CD14-positive monocyte (primary cell): ENCODE measurements at regions not wholly inside any gene's neighbourhood (a gene's known extent, or its start where the extent isn't known, plus 50 kb on each side); places are given as distances from the start of the nearest gene placed in this dataset.

Experiments
- DNase-seq, 3 donors: peaks; one replicate each; pipeline ENCODE4 v3.0.0-alpha.2; 2011 to 2022
- H2AFZ ChIP-seq: 2 replicates; pipeline ENCODE4 v1.6.0; 2012; ENCODE audit warnings: mild to moderate bottlenecking, low read depth, low read length, inconsistent platforms; ENCODE audit not compliant: insufficient read depth, poor library complexity, severe bottlenecking
- H3K27ac ChIP-seq, 2 donors: 1 replicate in 1 of 2; 2 replicates in 1 of 2; pipeline ENCODE4 v1.5.1; 2012 to 2013; ENCODE audit warnings: low read length in 2 of 2, control low read depth in 1 of 2, inconsistent platforms in 1 of 2, low read depth in 1 of 2, mild to moderate bottlenecking in 1 of 2
- H3K27me3 ChIP-seq, 2 donors: one replicate each; pipeline versions ENCODE4 v1.6.0 to v1.6.1; 2011 to 2013; ENCODE audit warnings: low read length in 2 of 2; ENCODE audit not compliant: control insufficient read depth in 2 of 2, insufficient read depth in 2 of 2
- H3K36me3 ChIP-seq, 2 donors: replicated peaks in 1 of 2; 1 replicate in 1 of 2; 2 replicates in 1 of 2; pipeline versions ENCODE4 v1.5.1 to v1.6.1; 2012 to 2013; ENCODE audit warnings: low read length in 2 of 2, control low read depth in 1 of 2, inconsistent platforms in 1 of 2, mild to moderate bottlenecking in 1 of 2; ENCODE audit not compliant: insufficient read depth in 2 of 2, control insufficient read depth in 1 of 2
- H3K4me1 ChIP-seq, 2 donors: 1 replicate in 1 of 2; 2 replicates in 1 of 2; pipeline versions ENCODE4 v1.5.1 to v1.6.1; 2012 to 2013; ENCODE audit warnings: low read length in 2 of 2, control low read depth in 1 of 2, inconsistent platforms in 1 of 2, mild to moderate bottlenecking in 1 of 2, moderate library complexity in 1 of 2; ENCODE audit not compliant: insufficient read depth in 2 of 2, control insufficient read depth in 1 of 2
- H3K4me2 ChIP-seq: replicated peaks from 2 replicates; pipeline ENCODE3; 2012; ENCODE audit warnings: low read length, moderate library complexity, mild to moderate bottlenecking; ENCODE audit not compliant: poor library complexity, severe bottlenecking; ENCODE audit errors: extremely low read depth
- H3K4me3 ChIP-seq, 3 experiments: fragments of 200-600 bp in 1 of 3; sonication (generic) in 1 of 3; replicated peaks in 1 of 3; 1 replicate in 2 of 3; 2 replicates in 1 of 3; pipeline ENCODE4 v1.5.1; 2011 to 2013; ENCODE audit warnings: low read length in 3 of 3, mild to moderate bottlenecking in 3 of 3, control low read depth in 2 of 3, low read depth in 2 of 3, inconsistent platforms in 1 of 3, moderate library complexity in 1 of 3
- H3K79me2 ChIP-seq: 2 replicates; pipeline ENCODE4 v1.6.0; 2012; ENCODE audit warnings: mild to moderate bottlenecking, control low read depth, inconsistent platforms, low read length, moderate library complexity; ENCODE audit not compliant: insufficient read depth
- H3K9ac ChIP-seq: 2 replicates; pipeline ENCODE4 v1.6.0; 2017; ENCODE audit warnings: low read length, mild to moderate bottlenecking; ENCODE audit not compliant: insufficient read depth, poor library complexity, severe bottlenecking
- H3K9me3 ChIP-seq, 2 donors: replicated peaks in 1 of 2; 1 replicate in 1 of 2; 2 replicates in 1 of 2; pipeline versions ENCODE4 v1.5.1 to v1.6.1; 2012 to 2013; ENCODE audit warnings: low read length in 2 of 2, control low read depth in 1 of 2; ENCODE audit not compliant: control insufficient read depth in 1 of 2, insufficient read depth in 1 of 2
- H4K20me1 ChIP-seq: 2 replicates; pipeline ENCODE4 v1.6.0; 2012; ENCODE audit warnings: mild to moderate bottlenecking, low read length, control low read depth, moderate library complexity; ENCODE audit not compliant: insufficient read depth
- H3K27ac Mint-ChIP-seq, 7 donors: one replicate each; pipeline ENCODE4 v1.8.0; 2020; ENCODE audit warnings: mild to moderate bottlenecking in 7 of 7, mixed read lengths in 7 of 7, moderate library complexity in 6 of 7, inconsistent platforms in 2 of 7
- H3K27me3 Mint-ChIP-seq, 3 donors: one replicate each; pipeline ENCODE4 v1.8.0; 2021 to 2022; ENCODE audit warnings: low read depth in 3 of 3, mild to moderate bottlenecking in 3 of 3, mixed read lengths in 3 of 3, moderate library complexity in 3 of 3, inconsistent platforms in 1 of 3
- H3K36me3 Mint-ChIP-seq, 2 donors: one replicate each; pipeline ENCODE4 v1.8.0; 2020; ENCODE audit warnings: mixed read lengths in 2 of 2, inconsistent platforms in 1 of 2, mild to moderate bottlenecking in 1 of 2
- H3K4me1 Mint-ChIP-seq: one replicate; pipeline ENCODE4 v1.8.0; 2020; ENCODE audit warnings: mild to moderate bottlenecking, mixed read lengths
- H3K4me3 Mint-ChIP-seq, 2 donors: one replicate each; pipeline ENCODE4 v1.8.0; 2020; ENCODE audit warnings: mild to moderate bottlenecking in 2 of 2, mixed read lengths in 2 of 2, moderate library complexity in 1 of 2
- H3K9me3 Mint-ChIP-seq, 7 donors: one replicate each; pipeline ENCODE4 v1.8.0; 2020 to 2022; ENCODE audit warnings: mixed read lengths in 7 of 7, mild to moderate bottlenecking in 6 of 7, moderate library complexity in 6 of 7, inconsistent platforms in 2 of 7
- WGBS: methylation state at CpG from one replicate; pipeline ENCODE4 v1.1.5; 2013; ENCODE audit warnings: missing lambda C conversion rate; ENCODE audit not compliant: insufficient coverage; 5-methylcytosine and 5-hydroxymethylcytosine counted together
- intact Hi-C, 2 donors: fragments of 100-400 bp; cut with micrococcal nuclease; formaldehyde crosslinking; loops; one replicate each; pipeline versions ENCODE4 v1.15.0 to v1.15.1; 2023
- TF ChIP-seq, protein P1 (sequence below): fragments of 200-600 bp; IDR thresholded peaks from one replicate; pipeline ENCODE4 v1.8.0; 2022; ENCODE audit warnings: antibody characterized with exemption, mild to moderate bottlenecking

DNA sequence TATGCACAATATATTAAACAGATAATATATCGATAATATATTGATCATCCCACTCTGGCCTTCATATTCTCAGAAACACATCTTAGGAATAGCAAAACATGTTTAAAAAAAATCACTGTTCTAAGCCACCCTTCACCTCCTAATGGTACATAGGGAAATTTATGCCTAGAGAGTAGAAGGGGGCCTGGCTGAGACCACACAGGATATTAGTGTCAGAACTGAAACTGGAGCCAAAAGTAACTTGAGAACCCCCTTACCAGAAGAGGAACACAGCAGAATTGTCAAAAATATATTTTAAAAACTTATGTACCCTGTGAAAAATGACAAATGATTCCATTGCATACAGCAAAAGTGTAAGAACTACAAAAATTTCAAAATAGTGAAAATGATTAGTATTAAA lies 173.1 kb downstream of the VSIG4 start:
- TF ChIP-seq, protein P1, sequence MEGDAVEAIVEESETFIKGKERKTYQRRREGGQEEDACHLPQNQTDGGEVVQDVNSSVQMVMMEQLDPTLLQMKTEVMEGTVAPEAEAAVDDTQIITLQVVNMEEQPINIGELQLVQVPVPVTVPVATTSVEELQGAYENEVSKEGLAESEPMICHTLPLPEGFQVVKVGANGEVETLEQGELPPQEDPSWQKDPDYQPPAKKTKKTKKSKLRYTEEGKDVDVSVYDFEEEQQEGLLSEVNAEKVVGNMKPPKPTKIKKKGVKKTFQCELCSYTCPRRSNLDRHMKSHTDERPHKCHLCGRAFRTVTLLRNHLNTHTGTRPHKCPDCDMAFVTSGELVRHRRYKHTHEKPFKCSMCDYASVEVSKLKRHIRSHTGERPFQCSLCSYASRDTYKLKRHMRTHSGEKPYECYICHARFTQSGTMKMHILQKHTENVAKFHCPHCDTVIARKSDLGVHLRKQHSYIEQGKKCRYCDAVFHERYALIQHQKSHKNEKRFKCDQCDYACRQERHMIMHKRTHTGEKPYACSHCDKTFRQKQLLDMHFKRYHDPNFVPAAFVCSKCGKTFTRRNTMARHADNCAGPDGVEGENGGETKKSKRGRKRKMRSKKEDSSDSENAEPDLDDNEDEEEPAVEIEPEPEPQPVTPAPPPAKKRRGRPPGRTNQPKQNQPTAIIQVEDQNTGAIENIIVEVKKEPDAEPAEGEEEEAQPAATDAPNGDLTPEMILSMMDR: no peak
- no peaks in the 10 kb centered on the region for H3K36me3 Mint-ChIP-seq
- Histone ChIP-seq H3K4me3 (no peak overlapping the region), H3K27ac (no peak overlapping the region), H3K36me3 (no peaks in the 10 kb centered on the region), H3K27me3 (peaks cover 0 to 50% of the 10 kb centered on the region in 2 donors), H3K79me2 (no peaks in the 10 kb centered on the region), H3K9ac (no peak overlapping the region), H3K4me2 (no peak overlapping the region), H3K9me3 (no peaks in the 10 kb centered on the region), H2AFZ (no peak overlapping the region), H3K4me1 (no peaks in the 10 kb centered on the region), H4K20me1 (no peaks in the 10 kb centered on the region)
- no peak for DNase-seq
- peaks cover 2% of the 10 kb centered on the region for H3K4me1 Mint-ChIP-seq
- peaks cover 0 to 3% (median 0%) of the 10 kb centered on the region in 7 donors for H3K9me3 Mint-ChIP-seq
- intact Hi-C loops: no loop called here
- H3K27ac Mint-ChIP-seq: no peak overlapping the region
- peaks cover 0 to 34% (median 2%) of the 10 kb centered on the region in 3 donors for H3K27me3 Mint-ChIP-seq
- WGBS: no CpG with 5 or more reads among the region's 1 CpG
- no peak overlapping the region for H3K4me3 Mint-ChIP-seq

- Mint-ChIP-seq H3K27me3 (peaks cover 0 to 33% (median 2%) of the 10 kb centered on the region in 3 donors), H3K4me1 (peaks cover 5% of the 10 kb centered on the region), H3K36me3 (no peaks in the 10 kb centered on the region), H3K27ac (no peak overlapping the region), H3K9me3 (peaks cover 0 to 3% (median 0%) of the 10 kb centered on the region in 7 donors), H3K4me3 (no peak overlapping the region)
- Histone ChIP-seq H3K4me1 (no peaks in the 10 kb centered on the region), H3K27ac (no peak overlapping the region), H3K9me3 (no peaks in the 10 kb centered on the region), H3K4me3 (no peak overlapping the region), H3K9ac (no peak overlapping the region), H2AFZ (no peak overlapping the region), H3K27me3 (peaks cover 0 to 56% of the 10 kb centered on the region in 2 donors), H3K79me2 (no peaks in the 10 kb centered on the region), H4K20me1 (no peaks in the 10 kb centered on the region), H3K36me3 (no peaks in the 10 kb centered on the region), H3K4me2 (no peak overlapping the region)
- no peak for DNase-seq
- intact Hi-C loops: no loop called here
- TF ChIP-seq, protein P1: no peak
These were observed 173.7 kb downstream of the VSIG4 start for GRCh38 chrX:65866146-65866545.
